K562 (cell line): ENCODE measurements at regions not wholly inside any gene's neighbourhood (a gene's known extent, or its start where the extent isn't known, plus 50 kb on each side); places are given as distances from the start of the nearest gene placed in this dataset.

ENCODE experiments used
- ATAC-seq: fragments of 200-7000 bp; cut with Tn5 transposase; 3 replicates; pipeline ENCODE4 v1.9.1; 2020; ENCODE audit warnings: moderate library complexity
- BruUV-seq: library from RNA; stranded (reverse); fragments of 400-500 nt; replicated peaks from 2 replicates; lab custom pipeline; 2021; lab: Mats Ljungman, UMichigan
- CTCF ChIA-PET: fragments of 300-600 bp; formaldehyde crosslinking; extraction: SDS; loops from one replicate; lab custom pipeline; 2021; ENCODE audit warnings: low intra/inter-chr PET ratio; lab: Yijun Ruan, JAX
- POLR2A ChIA-PET: fragments of 300-600, 350-650 bp; sonication (Branson Sonifier 250); formaldehyde crosslinking; extraction: SDS; loops from one replicate; lab custom pipeline; 2021; ENCODE audit warnings: antibody characterized with exemption, inconsistent platforms; lab: Yijun Ruan, JAX
- DNase-seq, 4 experiments: peaks; one replicate each; pipeline versions ENCODE4 v3.0.0 to v3.0.0-alpha.2; 2011 to 2018; ENCODE audit warnings: low spot score in 3 of 4, mixed read lengths in 3 of 4; ENCODE audit errors: extremely low read depth in 1 of 4
- FAIRE-seq: peaks from 2 replicates; lab custom pipeline; 2011; peaks lifted over from hg19 to GRCh38; lab: Jason Lieb, UNC
- H2AFZ ChIP-seq: 2 replicates; pipeline ENCODE4 v1.6.0; 2011; ENCODE audit warnings: low read depth, low read length, control low read depth, inconsistent platforms
- H3K27ac ChIP-seq: fragments of 200-600 bp; 3 replicates; pipeline ENCODE4 v1.8.0; 2011; ENCODE audit warnings: low read depth, mild to moderate bottlenecking, control low read depth, inconsistent platforms, low read length, moderate library complexity, mixed read lengths; ENCODE audit errors: extremely low read depth
- H3K27me3 ChIP-seq, 2 experiments: fragments of 300-600 bp in 1 of 2; 2 replicates in 1 of 2; 3 replicates in 1 of 2; pipeline versions ENCODE4 v1.6.0 to v1.8.0; 2011; ENCODE audit warnings: inconsistent platforms in 2 of 2, low read length in 2 of 2, mild to moderate bottlenecking in 1 of 2, mixed read lengths in 1 of 2, moderate library complexity in 1 of 2; ENCODE audit not compliant: control insufficient read depth in 2 of 2, insufficient read depth in 2 of 2
- H3K36me3 ChIP-seq: fragments of 300-600 bp; 3 replicates; pipeline ENCODE4 v1.8.0; 2011; ENCODE audit warnings: mild to moderate bottlenecking, low read length, inconsistent platforms; ENCODE audit not compliant: control insufficient read depth, insufficient read depth
- H3K4me1 ChIP-seq, 2 experiments: fragments of 200-600 bp in 1 of 2; replicated peaks in 1 of 2; 2 replicates in 1 of 2; 3 replicates in 1 of 2; pipeline versions ENCODE4 v1.5.1 to v1.8.0; 2011; ENCODE audit warnings: inconsistent platforms in 2 of 2, low read length in 2 of 2, mild to moderate bottlenecking in 1 of 2, mixed read lengths in 1 of 2, moderate library complexity in 1 of 2; ENCODE audit not compliant: control insufficient read depth in 2 of 2, insufficient read depth in 2 of 2
- H3K4me2 ChIP-seq: 2 replicates; pipeline ENCODE4 v1.6.1; 2011; ENCODE audit warnings: low read length, control low read depth, inconsistent platforms, mixed read lengths; ENCODE audit not compliant: insufficient read depth
- H3K4me3 ChIP-seq: fragments of 200-600 bp; sonication (generic), shearing (Covaris generic); 2 replicates; pipeline ENCODE4 v1.5.1; 2016; ENCODE audit warnings: control low read depth, inconsistent platforms
- H3K79me2 ChIP-seq: fragments of 200-600 bp; 3 replicates; pipeline ENCODE4 v1.8.0; 2011; ENCODE audit warnings: low read length, inconsistent platforms; ENCODE audit not compliant: control insufficient read depth, insufficient read depth
- H3K9ac ChIP-seq, 2 experiments: 2 replicates each; pipeline versions ENCODE4 v1.6.0 to v1.6.1; 2011; ENCODE audit warnings: low read depth in 2 of 2, low read length in 2 of 2, control low read depth in 1 of 2, inconsistent platforms in 1 of 2, mild to moderate bottlenecking in 1 of 2, mixed read lengths in 1 of 2; ENCODE audit not compliant: insufficient read depth in 1 of 2
- H3K9me1 ChIP-seq: one replicate; pipeline ENCODE4 v1.6.0; 2011; ENCODE audit warnings: inconsistent platforms, mild to moderate bottlenecking, low read length, moderate library complexity; ENCODE audit not compliant: control insufficient read depth, insufficient read depth
- H3K9me3 ChIP-seq: replicated peaks from 2 replicates; pipeline ENCODE4 v1.5.1; 2011; ENCODE audit warnings: low read depth, low read length, inconsistent platforms; ENCODE audit not compliant: control insufficient read depth, insufficient read depth
- H4K20me1 ChIP-seq: replicated peaks from 2 replicates; pipeline ENCODE4 v1.6.1; 2011; ENCODE audit warnings: low read length, inconsistent platforms, mixed read lengths; ENCODE audit not compliant: control insufficient read depth, insufficient read depth
- BRCA1 ChIP-seq, 2 experiments: fragments of 450-650 bp in 1 of 2; sonication (generic) in 1 of 2; formaldehyde crosslinking in 1 of 2; IDR thresholded peaks; 2 replicates each; pipeline versions ENCODE4 v1.5.0 to v1.6.1; 2017 to 2020; ENCODE audit warnings: mild to moderate bottlenecking in 1 of 2, missing genetic modification reagents in 1 of 2
- FOXP1 ChIP-seq: sonication (generic); formaldehyde crosslinking; IDR thresholded peaks from 2 replicates; pipeline ENCODE4 v1.8.0; 2022; ENCODE audit warnings: mild to moderate bottlenecking, missing genetic modification reagents
- GTF2A2 ChIP-seq: IDR thresholded peaks from 2 replicates; pipeline ENCODE4 v1.6.1; 2016; ENCODE audit warnings: mild to moderate bottlenecking, missing genetic modification characterization, missing compliant biosample characterization
- HMGXB4 ChIP-seq: sonication (generic); formaldehyde crosslinking; IDR thresholded peaks from 2 replicates; pipeline ENCODE4 v1.8.1; 2023; ENCODE audit warnings: mild to moderate bottlenecking, missing genetic modification reagents
- LARP7 ChIP-seq: fragments of 450-650 bp; IDR thresholded peaks from 2 replicates; pipeline ENCODE4 v1.6.1; 2016
- MAX ChIP-seq: sonication (generic); formaldehyde crosslinking; IDR thresholded peaks from 2 replicates; pipeline ENCODE4 v1.9.0; 2022; ENCODE audit warnings: mild to moderate bottlenecking, missing genetic modification reagents
- PHB2 ChIP-seq: fragments of 450-650 bp; IDR thresholded peaks from 2 replicates; pipeline ENCODE4 v1.6.1; 2017; ENCODE audit warnings: low read depth
- SIN3A ChIP-seq, 2 experiments: fragments of 150-350 bp in 1 of 2; IDR thresholded peaks; 2 replicates each; pipeline ENCODE4 v1.6.1; 2011 to 2016; ENCODE audit warnings: borderline replicate concordance in 2 of 2, low read depth in 2 of 2, low read length in 2 of 2, mild to moderate bottlenecking in 2 of 2, moderate library complexity in 2 of 2; ENCODE audit not compliant: control insufficient read depth in 1 of 2
- TCFL5 ChIP-seq: fragments of 250-450 bp; sonication (Bioruptor Pico); conservative IDR thresholded peaks from 2 replicates; pipeline ENCODE4 v1.6.1; 2021; ENCODE audit warnings: mild to moderate bottlenecking, moderate library complexity, matching md5 sums
- ZBTB33 ChIP-seq: sonication (generic); formaldehyde crosslinking; IDR thresholded peaks from 2 replicates; pipeline ENCODE4 v1.8.1; 2023; ENCODE audit warnings: mild to moderate bottlenecking, missing genetic modification reagents
- ZNF778 ChIP-seq: fragments of 450-650 bp; formaldehyde crosslinking; IDR thresholded peaks from 2 replicates; pipeline ENCODE4 v1.4.0; 2020; ENCODE audit warnings: mild to moderate bottlenecking, moderate library complexity
- WGBS: fragments of 100-300 bp; shearing (Covaris generic); methylation state at CpG from one replicate; pipeline ENCODE4 v1.1.6; 2016; ENCODE audit warnings: low coverage, mixed read lengths; ENCODE audit not compliant: insufficient coverage; ENCODE audit errors: missing lambda C conversion rate; 5-methylcytosine and 5-hydroxymethylcytosine counted together
- in situ Hi-C: fragments of 300-500 bp; cut with MboI; formaldehyde crosslinking; loops from 4 replicates; pipeline ENCODE4 v1.15.0; 2018; ENCODE audit warnings: inconsistent platforms, mixed read lengths
- intact Hi-C: fragments of 100-400 bp; cut with micrococcal nuclease; formaldehyde crosslinking; loops from 2 replicates; pipeline ENCODE4 v1.14.2; 2022

GRCh38 chr3:106126846-106127235, 258.0 kb upstream of the CBLB start (continued):
- no peak for TF ChIP-seq ZBTB33
- no peak for TF ChIP-seq SIN3A (IDR thresholded peaks at IDR 0.05; ENCODE audit: borderline replicate concordance in 2 of 2, control insufficient read depth in 1 of 2, low read depth in 2 of 2, low read length in 2 of 2)

- POLR2A ChIA-PET: no interaction called here
- CTCF ChIA-PET: no interaction called here
Measured at GRCh38 chr3:106129939-106130338, 261.1 kb upstream of the CBLB start.

More at GRCh38 chr3:106129939-106130338, 261.1 kb upstream of the CBLB start:
- H3K36me3 ChIP-seq: no peaks in the 10 kb centered on the region
- no peak for ATAC-seq
- intact Hi-C loops: loop anchor here (10.0 kb wide), 2 partner anchors 75 to 125 kb away; no protein-coding TSS in a partner anchor
- 17% methylated on average over 2 of the region's 2 CpGs for WGBS
- H3K27ac ChIP-seq: peak overlapping the region; percentile 88; the same call in 2 of the 3 replicates
- H3K79me2 ChIP-seq: no peaks in the 10 kb centered on the region
- H4K20me1 ChIP-seq: no peaks in the 10 kb centered on the region
- H3K9me3 ChIP-seq: 0 out of 2 replicates have a peak, but pooled peaks cover 1% of the 10 kb centered on the region
- H3K27me3 ChIP-seq: no peaks in the 10 kb centered on the region
- H3K4me1 ChIP-seq: peaks cover 0 to 20% of the 10 kb centered on the region in 2 experiments; a peak in 4 of 5 replicates
- no peak overlapping the region for H3K4me3 ChIP-seq
- H3K9me1 ChIP-seq: no peaks in the 10 kb centered on the region
- in situ Hi-C loops: no loop called here
- H3K9ac ChIP-seq: peak overlapping the region in 1 of 2 experiments; percentile 67; a peak in 1 of 4 replicates
- H3K4me2 ChIP-seq: no peak overlapping the region; the same call in 1 of the 2 replicates
- DNase-seq: no peak
- FAIRE-seq: no peak
- BruUV-seq: no TSS peak
- peak overlapping the region; percentile 90 for H2AFZ ChIP-seq
- TF ChIP-seq HMGXB4 (no peak), BRCA1 (IDR thresholded peaks at IDR 0.05) (no peak), BRCA1 (CRISPR knock-in tag; IDR thresholded peaks at IDR 0.05) (no peak), GTF2A2 (tag) (no peak), LARP7 (no peak), MAX (CRISPR knock-in tag) (no peak), ZNF778 (CRISPR knock-in tag) (no peak), PHB2 (no peak), FOXP1 (CRISPR knock-in tag) (no peak), TCFL5 (CRISPR knock-in tag) (no peak)
